ENCODE measurements at regions not wholly inside any gene's neighbourhood (a gene's known extent, or its start where the extent isn't known, plus 50 kb on each side); places are given as distances from the start of the nearest gene placed in this dataset.
A peak's percentile ranks its signal among the peaks of the same experiment; 100 is the strongest.

DNA sequence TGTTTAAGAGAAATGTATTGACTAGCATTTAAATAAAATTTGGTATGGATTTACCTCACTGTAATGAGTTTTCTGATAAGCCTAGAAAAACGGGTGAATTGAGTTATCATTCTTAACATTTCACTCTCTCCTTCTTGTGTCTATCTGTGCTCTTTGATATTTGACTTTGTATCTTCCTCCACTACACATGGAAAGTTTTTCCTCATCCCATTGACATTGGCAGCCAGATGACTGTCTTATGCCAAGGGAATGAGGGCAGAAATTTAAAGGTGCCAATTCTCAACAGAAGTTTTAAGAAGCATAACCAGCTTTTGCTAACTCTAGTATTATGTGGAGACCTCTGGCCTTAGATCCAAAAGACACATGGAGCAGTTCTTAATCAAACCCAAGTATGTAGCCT is 376.6 kb downstream of the DSEL start (continued):
- peak; percentile 62 to 84 for TF ChIP-seq RXRA (IDR thresholded peaks at IDR 0.05)
- TF ChIP-seq RAD21 (IDR thresholded peaks at IDR 0.05): peak in 1 of 2 donors; percentile 29
- peak; percentile 27 for TF ChIP-seq HNF4G (IDR thresholded peaks at IDR 0.05)
- peak; percentile 86 for TF ChIP-seq SP1 (IDR thresholded peaks at IDR 0.05)
- TF ChIP-seq, protein P1, sequence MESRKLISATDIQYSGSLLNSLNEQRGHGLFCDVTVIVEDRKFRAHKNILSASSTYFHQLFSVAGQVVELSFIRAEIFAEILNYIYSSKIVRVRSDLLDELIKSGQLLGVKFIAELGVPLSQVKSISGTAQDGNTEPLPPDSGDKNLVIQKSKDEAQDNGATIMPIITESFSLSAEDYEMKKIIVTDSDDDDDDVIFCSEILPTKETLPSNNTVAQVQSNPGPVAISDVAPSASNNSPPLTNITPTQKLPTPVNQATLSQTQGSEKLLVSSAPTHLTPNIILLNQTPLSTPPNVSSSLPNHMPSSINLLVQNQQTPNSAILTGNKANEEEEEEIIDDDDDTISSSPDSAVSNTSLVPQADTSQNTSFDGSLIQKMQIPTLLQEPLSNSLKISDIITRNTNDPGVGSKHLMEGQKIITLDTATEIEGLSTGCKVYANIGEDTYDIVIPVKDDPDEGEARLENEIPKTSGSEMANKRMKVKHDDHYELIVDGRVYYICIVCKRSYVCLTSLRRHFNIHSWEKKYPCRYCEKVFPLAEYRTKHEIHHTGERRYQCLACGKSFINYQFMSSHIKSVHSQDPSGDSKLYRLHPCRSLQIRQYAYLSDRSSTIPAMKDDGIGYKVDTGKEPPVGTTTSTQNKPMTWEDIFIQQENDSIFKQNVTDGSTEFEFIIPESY (IDR thresholded peaks at IDR 0.05): peak; percentile 79
- TF ChIP-seq, protein P2, sequence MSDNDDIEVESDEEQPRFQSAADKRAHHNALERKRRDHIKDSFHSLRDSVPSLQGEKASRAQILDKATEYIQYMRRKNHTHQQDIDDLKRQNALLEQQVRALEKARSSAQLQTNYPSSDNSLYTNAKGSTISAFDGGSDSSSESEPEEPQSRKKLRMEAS (IDR thresholded peaks at IDR 0.05): peak; percentile 52

DNA sequence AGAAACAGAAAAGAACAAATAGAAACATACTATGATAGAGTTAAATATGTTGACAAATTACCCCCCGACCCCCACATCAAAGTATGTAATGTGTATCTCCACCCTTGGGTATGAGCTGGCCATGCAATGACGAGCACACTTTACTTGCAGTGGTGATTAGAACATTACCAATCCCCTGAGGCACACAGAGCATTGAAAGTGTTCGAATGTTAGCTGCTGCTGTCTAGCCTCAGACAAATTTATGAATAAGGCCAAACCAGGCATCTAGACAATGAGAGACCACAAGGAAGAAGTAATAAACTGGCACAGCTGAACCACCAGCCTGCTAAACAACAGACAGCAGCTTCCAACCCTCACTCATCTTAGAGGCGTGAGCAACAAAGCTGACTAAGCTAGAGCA is 380.5 kb downstream of the DSEL start:
- 83% methylated on average over 4 of the region's 4 CpGs for WGBS
- Histone ChIP-seq H3K9me3 (ENCODE audit: control insufficient read depth in 4 of 4, low read length in 3 of 4) (no peaks in the 10 kb centered on the region), H3K36me3 (ENCODE audit: control insufficient read depth in 4 of 4, insufficient read depth in 3 of 4, low read depth in 1 of 4, low read length in 3 of 4) (no peaks in the 10 kb centered on the region), H3K27me3 (ENCODE audit: control insufficient read depth in 4 of 4, insufficient read depth in 4 of 4, low read length in 3 of 4) (no peaks in the 10 kb centered on the region), H3K4me3 (ENCODE audit: low read depth in 1 of 3, low read length in 3 of 3) (no peak overlapping the region), H3K27ac (ENCODE audit: low read depth in 1 of 2, low read length in 2 of 2) (no peak overlapping the region), H3K4me1 (ENCODE audit: control insufficient read depth in 4 of 4, insufficient read depth in 4 of 4, low read length in 3 of 4) (peaks cover 1 to 24% (median 17%) of the 10 kb centered on the region in 4 donors), H3K9ac (ENCODE audit: low read depth in 1 of 2, low read length in 2 of 2) (no peak overlapping the region)
- TF ChIP-seq RXRA (IDR thresholded peaks at IDR 0.05) (no peak), TAF1 (conservative IDR thresholded peaks at IDR 0.05) (no peak), NR2F2 (IDR thresholded peaks at IDR 0.05) (no peak), EGR1 (IDR thresholded peaks at IDR 0.05; ENCODE audit: low read depth in 2 of 2) (no peak), HNF4G (IDR thresholded peaks at IDR 0.05) (no peak), FOXA1 (IDR thresholded peaks at IDR 0.05) (no peak), HNF4A (conservative IDR thresholded peaks at IDR 0.05) (no peak), GABPA (IDR thresholded peaks at IDR 0.05 in 1 of 2, conservative IDR thresholded peaks at IDR 0.05 in 1 of 2) (no peak), FOXA2 (IDR thresholded peaks at IDR 0.05) (no peak), RAD21 (IDR thresholded peaks at IDR 0.05) (no peak), SP1 (IDR thresholded peaks at IDR 0.05) (no peak), YY1 (IDR thresholded peaks at IDR 0.05) (no peak), JUND (IDR thresholded peaks at IDR 0.05) (no peak)
- TF ChIP-seq, protein P2 (IDR thresholded peaks at IDR 0.05): no peak
- TF ChIP-seq, protein P3, sequence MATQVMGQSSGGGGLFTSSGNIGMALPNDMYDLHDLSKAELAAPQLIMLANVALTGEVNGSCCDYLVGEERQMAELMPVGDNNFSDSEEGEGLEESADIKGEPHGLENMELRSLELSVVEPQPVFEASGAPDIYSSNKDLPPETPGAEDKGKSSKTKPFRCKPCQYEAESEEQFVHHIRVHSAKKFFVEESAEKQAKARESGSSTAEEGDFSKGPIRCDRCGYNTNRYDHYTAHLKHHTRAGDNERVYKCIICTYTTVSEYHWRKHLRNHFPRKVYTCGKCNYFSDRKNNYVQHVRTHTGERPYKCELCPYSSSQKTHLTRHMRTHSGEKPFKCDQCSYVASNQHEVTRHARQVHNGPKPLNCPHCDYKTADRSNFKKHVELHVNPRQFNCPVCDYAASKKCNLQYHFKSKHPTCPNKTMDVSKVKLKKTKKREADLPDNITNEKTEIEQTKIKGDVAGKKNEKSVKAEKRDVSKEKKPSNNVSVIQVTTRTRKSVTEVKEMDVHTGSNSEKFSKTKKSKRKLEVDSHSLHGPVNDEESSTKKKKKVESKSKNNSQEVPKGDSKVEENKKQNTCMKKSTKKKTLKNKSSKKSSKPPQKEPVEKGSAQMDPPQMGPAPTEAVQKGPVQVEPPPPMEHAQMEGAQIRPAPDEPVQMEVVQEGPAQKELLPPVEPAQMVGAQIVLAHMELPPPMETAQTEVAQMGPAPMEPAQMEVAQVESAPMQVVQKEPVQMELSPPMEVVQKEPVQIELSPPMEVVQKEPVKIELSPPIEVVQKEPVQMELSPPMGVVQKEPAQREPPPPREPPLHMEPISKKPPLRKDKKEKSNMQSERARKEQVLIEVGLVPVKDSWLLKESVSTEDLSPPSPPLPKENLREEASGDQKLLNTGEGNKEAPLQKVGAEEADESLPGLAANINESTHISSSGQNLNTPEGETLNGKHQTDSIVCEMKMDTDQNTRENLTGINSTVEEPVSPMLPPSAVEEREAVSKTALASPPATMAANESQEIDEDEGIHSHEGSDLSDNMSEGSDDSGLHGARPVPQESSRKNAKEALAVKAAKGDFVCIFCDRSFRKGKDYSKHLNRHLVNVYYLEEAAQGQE (IDR thresholded peaks at IDR 0.05): no peak
- TF ChIP-seq, protein P4, sequence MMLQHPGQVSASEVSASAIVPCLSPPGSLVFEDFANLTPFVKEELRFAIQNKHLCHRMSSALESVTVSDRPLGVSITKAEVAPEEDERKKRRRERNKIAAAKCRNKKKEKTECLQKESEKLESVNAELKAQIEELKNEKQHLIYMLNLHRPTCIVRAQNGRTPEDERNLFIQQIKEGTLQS (IDR thresholded peaks at IDR 0.05): no peak
- TF ChIP-seq, protein P1 (IDR thresholded peaks at IDR 0.05): no peak
- TF ChIP-seq, protein P5, sequence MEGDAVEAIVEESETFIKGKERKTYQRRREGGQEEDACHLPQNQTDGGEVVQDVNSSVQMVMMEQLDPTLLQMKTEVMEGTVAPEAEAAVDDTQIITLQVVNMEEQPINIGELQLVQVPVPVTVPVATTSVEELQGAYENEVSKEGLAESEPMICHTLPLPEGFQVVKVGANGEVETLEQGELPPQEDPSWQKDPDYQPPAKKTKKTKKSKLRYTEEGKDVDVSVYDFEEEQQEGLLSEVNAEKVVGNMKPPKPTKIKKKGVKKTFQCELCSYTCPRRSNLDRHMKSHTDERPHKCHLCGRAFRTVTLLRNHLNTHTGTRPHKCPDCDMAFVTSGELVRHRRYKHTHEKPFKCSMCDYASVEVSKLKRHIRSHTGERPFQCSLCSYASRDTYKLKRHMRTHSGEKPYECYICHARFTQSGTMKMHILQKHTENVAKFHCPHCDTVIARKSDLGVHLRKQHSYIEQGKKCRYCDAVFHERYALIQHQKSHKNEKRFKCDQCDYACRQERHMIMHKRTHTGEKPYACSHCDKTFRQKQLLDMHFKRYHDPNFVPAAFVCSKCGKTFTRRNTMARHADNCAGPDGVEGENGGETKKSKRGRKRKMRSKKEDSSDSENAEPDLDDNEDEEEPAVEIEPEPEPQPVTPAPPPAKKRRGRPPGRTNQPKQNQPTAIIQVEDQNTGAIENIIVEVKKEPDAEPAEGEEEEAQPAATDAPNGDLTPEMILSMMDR (IDR thresholded peaks at IDR 0.05; ENCODE audit: low read depth, low read length, missing input control): no peak
- no peak for DNase-seq (ENCODE audit: low spot score)

All from liver (tissue), 8 donors.